ENCODE measurements at regions not wholly inside any gene's neighbourhood (a gene's known extent, or its start where the extent isn't known, plus 50 kb on each side); places are given as distances from the start of the nearest gene placed in this dataset.

GRCh38 chr2:143828763-143829537 is 691.0 kb downstream of the ZEB2 start:
- DNase-seq (ENCODE audit: low read depth), result no peak
- no peak overlapping the region for H3K4me3 ChIP-seq (ENCODE audit: low read depth, low read length)
- TF ChIP-seq CTCF (IDR thresholded peaks at IDR 0.05; ENCODE audit: insufficient read depth, low read length, poor library complexity, severe bottlenecking), result no peak
- H3K27me3 ChIP-seq (ENCODE audit: control insufficient read depth, insufficient read depth, low read length), result no peaks in the 10 kb centered on the region
- H3K36me3 ChIP-seq (ENCODE audit: control insufficient read depth, insufficient read depth, low read length), result no peaks in the 10 kb centered on the region

GRCh38 chr2:143824791-143825190 is 695.1 kb downstream of the ZEB2 start:
- Histone ChIP-seq H3K4me3 (ENCODE audit: low read depth, low read length) (no peak overlapping the region), H3K27me3 (ENCODE audit: control insufficient read depth, insufficient read depth, low read length) (no peaks in the 10 kb centered on the region), H3K36me3 (ENCODE audit: control insufficient read depth, insufficient read depth, low read length) (no peaks in the 10 kb centered on the region)
- DNase-seq (ENCODE audit: low read depth), result no peak
- no peak for TF ChIP-seq CTCF (IDR thresholded peaks at IDR 0.05; ENCODE audit: insufficient read depth, low read length, poor library complexity, severe bottlenecking)

- DNase-seq (ENCODE audit: low read depth), result no peak
- Histone ChIP-seq H3K36me3 (ENCODE audit: control insufficient read depth, insufficient read depth, low read length) (no peaks in the 10 kb centered on the region), H3K27me3 (ENCODE audit: control insufficient read depth, insufficient read depth, low read length) (no peaks in the 10 kb centered on the region), H3K4me3 (ENCODE audit: low read depth, low read length) (no peak overlapping the region)
- no peak for TF ChIP-seq CTCF (IDR thresholded peaks at IDR 0.05; ENCODE audit: insufficient read depth, low read length, poor library complexity, severe bottlenecking)
These were observed 694.7 kb downstream of the ARHGAP15 start for GRCh38 chr2:143823876-143824275.

- H3K36me3 ChIP-seq (ENCODE audit: control insufficient read depth, insufficient read depth, low read length), result no peaks in the 10 kb centered on the region
These were observed 694.1 kb downstream of the ARHGAP15 start for GRCh38 chr2:143823296-143823695.

GRCh38 chr2:143822736-143823135 is 693.5 kb downstream of the ARHGAP15 start:
- no peaks in the 10 kb centered on the region for H3K27me3 ChIP-seq (ENCODE audit: control insufficient read depth, insufficient read depth, low read length)

More at GRCh38 chr2:143823296-143823695, 694.1 kb downstream of the ARHGAP15 start:
- TF ChIP-seq CTCF (IDR thresholded peaks at IDR 0.05; ENCODE audit: insufficient read depth, low read length, poor library complexity, severe bottlenecking), result no peak
- H3K4me3 ChIP-seq (ENCODE audit: low read depth, low read length), result no peak overlapping the region
- no peak for DNase-seq (ENCODE audit: low read depth)
- no peaks in the 10 kb centered on the region for H3K27me3 ChIP-seq (ENCODE audit: control insufficient read depth, insufficient read depth, low read length)

More at GRCh38 chr2:143822736-143823135, 693.5 kb downstream of the ARHGAP15 start:
- TF ChIP-seq CTCF (IDR thresholded peaks at IDR 0.05; ENCODE audit: insufficient read depth, low read length, poor library complexity, severe bottlenecking), result no peak
- Histone ChIP-seq H3K4me3 (ENCODE audit: low read depth, low read length) (no peak overlapping the region), H3K36me3 (ENCODE audit: control insufficient read depth, insufficient read depth, low read length) (no peaks in the 10 kb centered on the region)
- no peak for DNase-seq (ENCODE audit: low read depth)
